Glomerular visceral epithelial cell (primary cell): ENCODE measurements at regions not wholly inside any gene's neighbourhood (a gene's known extent, or its start where the extent isn't known, plus 50 kb on each side); places are given as distances from the start of the nearest gene placed in this dataset.

Experiments
- DNase-seq: peaks from one replicate; pipeline ENCODE4 v3.0.0-alpha.2; 2016; ENCODE audit errors: extremely low spot score

GRCh38 chr3:30167541-30168011, 438.8 kb upstream of the TGFBR2 start:
- DNase-seq = no peak

DNA sequence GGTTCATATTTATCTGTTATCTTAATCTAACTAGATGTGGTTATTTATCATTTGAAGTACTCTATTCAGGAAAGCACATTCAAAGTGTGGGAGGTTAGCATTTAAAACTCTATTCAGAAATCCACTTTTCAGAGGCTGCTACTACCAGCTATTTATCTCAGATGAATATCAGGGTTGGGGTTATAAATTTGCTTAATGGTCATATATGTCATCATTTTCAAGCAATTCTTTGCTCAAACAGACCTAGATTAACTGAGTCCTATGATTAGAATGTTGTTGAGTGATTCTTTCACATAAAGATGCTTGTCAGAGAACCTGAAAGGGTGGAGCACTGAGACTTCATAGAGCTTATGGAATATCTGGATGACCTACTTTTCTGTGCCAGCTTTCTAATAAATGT, 436.9 kb upstream of the TGFBR2 start:
- DNase-seq = no peak

GRCh38 chr3:30170681-30171438, 435.5 kb upstream of the TGFBR2 start:
- no peak for DNase-seq

DNA sequence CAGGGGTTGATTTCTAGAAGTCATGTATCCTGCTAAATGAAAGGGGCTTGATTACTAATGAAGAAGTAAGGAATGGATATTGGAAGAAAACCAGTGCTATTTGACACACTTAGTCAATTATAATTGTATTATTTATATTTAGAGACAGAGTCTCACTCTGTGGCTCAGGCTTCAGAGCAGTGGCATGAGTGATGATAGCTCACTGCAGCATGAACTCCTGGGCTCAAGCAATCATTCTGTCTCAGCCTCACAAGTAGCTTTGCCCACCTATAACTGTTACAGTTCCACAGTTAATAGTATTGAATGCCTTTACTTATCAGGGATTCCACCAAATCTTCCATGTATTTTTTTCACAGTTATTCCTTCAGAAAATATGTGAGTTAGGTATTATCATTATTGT, 432.0 kb upstream of the TGFBR2 start:
- no peak for DNase-seq

DNA sequence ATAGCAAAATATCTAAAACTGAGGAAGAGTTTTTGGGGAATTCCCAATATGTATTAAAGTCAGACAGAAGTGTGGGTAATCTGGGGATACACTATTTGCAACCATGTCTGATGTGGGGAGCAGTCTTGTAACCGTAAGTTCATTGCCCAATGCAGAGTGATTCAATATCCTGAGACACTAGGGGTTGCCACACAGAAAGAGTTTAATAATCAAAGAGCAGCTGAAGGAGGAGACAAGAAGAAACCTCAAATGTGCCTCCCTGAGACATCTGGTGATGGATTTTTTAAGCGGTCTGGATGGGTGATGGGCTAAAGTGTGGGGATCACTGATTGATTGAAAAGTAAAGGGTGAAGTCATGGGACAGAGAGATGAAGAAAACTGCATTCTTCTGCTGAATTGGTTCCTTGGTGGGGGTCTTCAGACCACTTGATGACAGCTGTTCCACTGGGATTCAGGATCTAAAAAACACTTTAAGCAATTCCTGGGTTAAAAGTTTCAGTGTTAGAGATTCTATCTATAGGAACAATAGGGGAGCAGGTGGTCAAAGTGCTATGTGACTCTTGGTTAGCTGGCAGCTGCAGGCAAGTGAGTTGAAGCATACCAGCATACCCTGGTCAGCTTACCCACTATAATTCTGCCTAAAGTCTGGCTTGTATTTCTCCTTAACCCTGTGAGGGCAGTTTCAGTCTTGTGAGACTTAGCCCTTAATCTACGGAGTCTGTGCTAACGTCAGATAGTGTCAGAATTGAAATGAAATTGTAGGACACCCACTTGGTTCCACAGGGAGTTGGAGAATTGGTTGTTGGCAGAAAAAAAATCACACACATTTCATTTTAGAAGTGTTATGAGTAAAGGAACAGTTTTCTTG, 425.9 kb upstream of the TGFBR2 start:
- no peak for DNase-seq

GRCh38 chr3:30181178-30181465, 425.3 kb upstream of the TGFBR2 start:
- DNase-seq = no peak

DNA sequence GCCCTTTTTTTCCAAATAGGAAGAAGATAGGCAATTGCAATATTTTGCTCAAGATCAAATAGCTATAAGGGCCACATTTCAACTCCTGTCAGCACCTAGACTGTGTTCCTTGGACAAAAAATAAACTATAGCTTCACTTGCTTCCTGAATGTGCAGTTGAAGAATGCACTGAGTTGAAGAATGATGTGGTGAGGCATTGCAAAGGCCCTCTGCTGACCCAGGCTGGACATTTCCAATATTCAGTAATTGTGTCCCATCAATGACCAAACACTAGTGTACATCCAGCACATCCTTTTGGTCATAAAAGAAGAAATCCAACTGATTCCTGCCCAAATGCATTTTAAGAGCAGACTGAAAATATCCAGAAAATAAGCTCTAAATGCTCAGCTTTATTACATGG, 424.8 kb upstream of the TGFBR2 start:
- no peak for DNase-seq

DNA sequence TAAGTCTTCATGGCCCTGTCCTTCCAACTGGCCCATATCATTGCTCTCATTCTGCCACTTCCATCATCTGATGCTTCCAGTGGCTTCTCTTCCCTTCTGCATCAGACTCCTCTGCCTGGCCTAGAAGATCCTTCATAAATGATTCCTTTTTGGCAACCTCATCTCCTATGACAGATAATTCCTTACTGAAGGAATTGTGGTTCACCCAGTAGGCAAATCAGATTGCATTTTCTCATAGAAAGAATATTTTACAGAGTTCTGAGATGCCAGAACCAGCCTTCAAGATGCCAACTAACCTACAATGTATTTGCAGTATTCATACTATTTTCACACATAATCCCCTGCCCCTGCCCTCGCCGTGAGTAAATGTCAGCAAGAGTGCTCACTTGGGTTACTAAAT, 423.0 kb upstream of the TGFBR2 start:
- no peak for DNase-seq

- DNase-seq = no peak
Measured at GRCh38 chr3:30184091-30184810, 422.1 kb upstream of the TGFBR2 start.

DNA sequence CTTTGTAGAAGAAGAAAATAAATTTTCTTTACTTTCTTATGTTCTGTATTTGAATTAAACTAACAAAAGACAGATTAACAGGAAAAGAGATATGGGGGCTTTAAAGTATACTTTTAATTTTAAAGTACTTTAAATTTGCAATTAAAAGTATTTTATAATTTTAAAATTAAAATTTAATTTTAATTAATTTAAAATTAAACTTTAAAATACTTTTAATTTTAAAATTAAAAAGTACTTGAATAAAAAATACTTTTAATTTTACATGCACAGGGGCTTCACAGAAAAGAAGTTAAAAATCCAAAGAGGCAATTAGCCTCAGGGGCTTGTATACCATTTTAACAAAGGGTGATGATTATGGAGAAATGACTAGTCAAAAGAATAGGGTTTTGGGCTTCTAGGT, 420.5 kb upstream of the TGFBR2 start:
- no peak for DNase-seq

GRCh38 chr3:30186741-30187219, 419.6 kb upstream of the TGFBR2 start:
- no peak for DNase-seq

- DNase-seq = no peak
Measured at GRCh38 chr3:30187366-30187765, 419.0 kb upstream of the TGFBR2 start.

- DNase-seq = peak; percentile 7
Measured at GRCh38 chr3:30188713-30189112, 417.7 kb upstream of the TGFBR2 start.

DNA sequence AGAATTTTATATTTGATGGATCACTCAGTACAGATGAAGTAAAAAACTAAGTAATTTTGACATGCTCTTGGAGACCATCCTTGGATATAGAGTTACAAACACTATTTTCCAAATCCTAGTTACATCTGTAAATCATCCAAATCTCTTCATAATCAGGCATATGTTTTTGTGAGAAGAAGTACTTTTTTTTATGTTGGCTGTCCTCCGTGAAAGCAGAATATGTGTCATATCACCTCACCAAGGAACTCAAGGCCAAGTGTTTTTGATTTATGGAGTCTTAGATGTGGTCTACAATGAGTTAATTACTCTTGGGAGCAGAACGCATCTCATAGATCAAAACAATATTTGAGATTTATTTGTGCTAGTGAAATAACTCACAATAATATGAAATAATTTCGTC, 416.5 kb upstream of the TGFBR2 start:
- DNase-seq = no peak

- no peak for DNase-seq
Measured at GRCh38 chr3:30193625-30194044, 412.8 kb upstream of the TGFBR2 start.

DNA sequence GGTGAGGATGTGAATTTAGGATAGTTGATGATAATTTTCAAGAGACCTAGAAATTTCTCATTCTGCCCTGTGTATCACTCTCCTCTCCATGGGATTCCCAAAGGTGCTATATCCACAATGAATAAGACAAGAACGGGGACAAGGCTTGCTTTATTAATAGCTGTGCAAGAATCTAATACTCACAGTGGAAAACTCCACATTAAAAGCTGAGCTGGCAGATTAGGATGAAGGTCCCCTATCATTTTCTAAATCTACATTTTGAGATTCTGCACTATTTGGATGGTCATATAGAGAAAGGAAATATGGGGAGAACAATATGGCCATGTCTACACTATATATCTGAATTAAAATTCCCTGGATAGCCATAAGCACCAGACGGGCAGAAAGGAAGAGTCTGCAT, 411.0 kb upstream of the TGFBR2 start:
- DNase-seq = no peak

GRCh38 chr3:30198162-30198561, 408.2 kb upstream of the TGFBR2 start:
- DNase-seq = no peak

DNA sequence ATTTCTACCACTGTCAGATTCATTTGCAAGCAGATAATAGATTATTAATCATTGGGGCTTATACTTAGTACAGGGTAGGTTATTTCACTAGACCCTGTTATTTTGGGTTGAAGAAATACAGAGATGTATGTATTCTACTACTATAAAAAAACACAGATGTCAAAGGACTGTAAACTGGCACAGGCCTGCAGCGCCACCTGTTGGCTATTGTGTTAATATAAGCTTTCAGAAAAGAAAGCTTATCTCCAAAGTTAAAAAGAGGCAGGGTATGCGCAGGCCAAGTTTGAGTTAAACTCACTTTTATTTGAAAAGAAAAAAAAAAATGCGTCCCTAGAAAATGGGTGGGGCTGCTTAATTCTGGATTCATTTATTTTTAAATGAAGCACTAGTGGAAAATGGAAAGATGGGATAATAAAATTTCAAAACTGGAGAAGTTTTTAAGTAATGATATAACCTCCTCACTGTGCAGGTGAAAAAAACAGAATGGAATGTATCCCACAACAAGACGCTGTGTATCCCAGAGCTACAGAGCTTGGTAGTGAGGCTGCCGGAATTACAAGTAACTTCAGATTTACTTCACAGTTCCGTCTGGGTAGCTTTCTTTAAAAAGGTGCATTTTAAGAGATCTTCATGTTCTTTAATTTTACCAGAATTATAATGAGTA, 407.2 kb upstream of the TGFBR2 start:
- DNase-seq = peak; percentile 48

GRCh38 chr3:30199855-30200254, 406.5 kb upstream of the TGFBR2 start:
- no peak for DNase-seq

DNA sequence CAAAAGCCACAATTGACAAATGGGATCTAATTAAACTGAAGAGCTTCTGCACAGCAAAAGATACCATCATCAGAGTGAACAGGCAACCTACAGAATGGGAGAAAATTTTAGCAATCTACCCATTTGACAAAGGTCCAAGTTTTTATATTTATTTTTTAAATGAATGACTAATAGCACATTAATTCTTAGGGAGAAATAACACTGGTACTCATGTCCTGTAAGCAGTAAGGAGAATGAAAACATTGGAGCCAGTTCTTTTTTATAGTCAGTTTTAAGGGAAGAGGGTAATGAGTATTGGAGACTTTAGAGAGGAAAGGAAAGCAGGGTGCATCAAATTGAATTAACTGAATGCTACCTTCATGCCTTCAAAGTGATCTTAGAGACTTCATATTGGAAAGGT, 404.7 kb upstream of the TGFBR2 start:
- DNase-seq = no peak

DNA sequence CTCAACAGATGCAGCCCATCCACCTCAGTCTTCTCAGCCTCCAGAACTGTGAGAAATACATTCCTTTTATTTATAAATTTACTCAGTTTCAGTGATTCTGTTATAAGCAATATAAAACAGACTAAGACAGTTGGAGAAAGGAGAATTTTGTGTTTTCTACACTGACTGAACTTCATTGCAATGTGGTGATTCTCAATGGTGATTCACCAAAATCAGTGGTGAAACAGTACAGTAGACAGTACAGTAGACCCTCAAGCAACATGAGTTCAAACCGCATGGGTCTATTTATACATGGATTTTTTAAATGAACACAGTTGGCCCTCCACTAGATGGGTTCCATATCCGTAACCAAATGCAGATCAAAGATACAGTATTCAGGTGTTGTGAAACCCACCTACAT, 403.1 kb upstream of the TGFBR2 start:
- no peak for DNase-seq

- DNase-seq = no peak
Measured at GRCh38 chr3:30204126-30204525, 402.3 kb upstream of the TGFBR2 start.
